GM18870 (cell line): ENCODE measurements at regions not wholly inside any gene's neighbourhood (a gene's known extent, or its start where the extent isn't known, plus 50 kb on each side); places are given as distances from the start of the nearest gene placed in this dataset.

Source experiments
- ATAC-seq: cut with Tn5 transposase; IDR thresholded peaks from one replicate; pipeline ENCODE4 v1.9.1; 2021; ENCODE audit warnings: moderate library complexity; ENCODE audit not compliant: unreplicated experiment

GRCh38 chr13:76132532-76132931 lies 496.4 kb downstream of the LMO7 start:
- ATAC-seq, result no peak

- no peak for ATAC-seq
These were observed 495.4 kb downstream of the LMO7 start for GRCh38 chr13:76131551-76131950.

- ATAC-seq, result no peak
These were observed 493.3 kb downstream of the LMO7 start for GRCh38 chr13:76129305-76130000.

GRCh38 chr13:76127922-76128321 lies 491.8 kb downstream of the LMO7 start:
- ATAC-seq, result no peak

- ATAC-seq, result no peak
These were observed 487.4 kb downstream of the LMO7 start for GRCh38 chr13:76123548-76123947.

- ATAC-seq, result no peak
These were observed 480.7 kb downstream of the LMO7 start for GRCh38 chr13:76116751-76117360.

GRCh38 chr13:76106763-76107162 lies 470.6 kb downstream of the LMO7 start:
- no peak for ATAC-seq

GRCh38 chr13:76094645-76095044 lies 458.5 kb downstream of the LMO7 start:
- no peak for ATAC-seq

- no peak for ATAC-seq
These were observed 454.9 kb downstream of the LMO7 start for GRCh38 chr13:76091076-76091475.

- ATAC-seq, result no peak
These were observed 450.6 kb downstream of the LMO7 start for GRCh38 chr13:76086729-76087128.

GRCh38 chr13:76067850-76068249 lies 431.7 kb downstream of the LMO7 start:
- ATAC-seq, result no peak

- ATAC-seq, result no peak
These were observed 417.1 kb downstream of the LMO7 start for GRCh38 chr13:76053181-76053580.

- ATAC-seq, result no peak
These were observed 413.2 kb downstream of the LMO7 start for GRCh38 chr13:76049376-76049746.

- ATAC-seq, result no peak
These were observed 412.7 kb downstream of the LMO7 start for GRCh38 chr13:76048675-76049375.

- no peak for ATAC-seq
These were observed 412.0 kb downstream of the LMO7 start for GRCh38 chr13:76048131-76048530.

- no peak for ATAC-seq
These were observed 407.7 kb downstream of the LMO7 start for GRCh38 chr13:76043874-76044273.

- no peak for ATAC-seq
These were observed 403.0 kb downstream of the LMO7 start for GRCh38 chr13:76038920-76039716.

- ATAC-seq, result no peak
These were observed 400.0 kb downstream of the LMO7 start for GRCh38 chr13:76036176-76036575.

- no peak for ATAC-seq
These were observed 399.6 kb downstream of the LMO7 start for GRCh38 chr13:76035711-76036110.

- ATAC-seq, result no peak
These were observed 393.6 kb downstream of the LMO7 start for GRCh38 chr13:76029706-76030105.

GRCh38 chr13:76029088-76029487 lies 393.0 kb downstream of the LMO7 start:
- ATAC-seq, result no peak
